Neural progenitor cell (in vitro differentiated cells): ENCODE measurements at regions not wholly inside any gene's neighbourhood (a gene's known extent, or its start where the extent isn't known, plus 50 kb on each side); places are given as distances from the start of the nearest gene placed in this dataset.

Experiments used
- EZH2 ChIP-seq: fragments of 200-600 bp; sonication (generic); IDR thresholded peaks from 2 replicates; pipeline ENCODE4 v1.6.1; 2017; ENCODE audit warnings: antibody characterized with exemption, mild to moderate bottlenecking, moderate library complexity
- EZH2phosphoT487 ChIP-seq: fragments of 200-600 bp; sonication (generic); IDR thresholded peaks from 2 replicates; pipeline ENCODE4 v1.6.1; 2017; ENCODE audit warnings: antibody characterized with exemption
- TF ChIP-seq, protein P1 (sequence below): fragments of 200-600 bp; sonication (generic); IDR thresholded peaks from 2 replicates; pipeline ENCODE4 v1.5.1; 2017; ENCODE audit warnings: antibody characterized with exemption, mild to moderate bottlenecking

DNA sequence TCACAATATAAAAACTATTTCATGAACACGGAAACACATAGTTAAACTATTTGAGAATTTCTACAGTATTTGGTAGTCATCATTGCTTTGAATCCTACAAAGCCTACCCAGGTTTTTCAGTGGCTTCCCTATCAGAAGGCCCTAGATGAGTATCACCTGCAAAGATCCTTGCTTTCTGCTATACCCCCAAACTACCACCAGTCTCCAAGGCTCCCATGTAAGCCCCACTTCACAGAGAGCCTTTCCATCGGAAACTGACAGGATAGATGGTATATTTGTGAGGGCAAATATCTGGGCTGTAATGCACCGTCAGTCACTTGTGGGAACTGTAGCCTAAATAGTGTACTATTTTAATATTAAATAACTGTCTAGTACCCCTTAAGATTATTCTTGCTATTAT is 674.3 kb downstream of the BRINP3 start:
- TF ChIP-seq, protein P1, sequence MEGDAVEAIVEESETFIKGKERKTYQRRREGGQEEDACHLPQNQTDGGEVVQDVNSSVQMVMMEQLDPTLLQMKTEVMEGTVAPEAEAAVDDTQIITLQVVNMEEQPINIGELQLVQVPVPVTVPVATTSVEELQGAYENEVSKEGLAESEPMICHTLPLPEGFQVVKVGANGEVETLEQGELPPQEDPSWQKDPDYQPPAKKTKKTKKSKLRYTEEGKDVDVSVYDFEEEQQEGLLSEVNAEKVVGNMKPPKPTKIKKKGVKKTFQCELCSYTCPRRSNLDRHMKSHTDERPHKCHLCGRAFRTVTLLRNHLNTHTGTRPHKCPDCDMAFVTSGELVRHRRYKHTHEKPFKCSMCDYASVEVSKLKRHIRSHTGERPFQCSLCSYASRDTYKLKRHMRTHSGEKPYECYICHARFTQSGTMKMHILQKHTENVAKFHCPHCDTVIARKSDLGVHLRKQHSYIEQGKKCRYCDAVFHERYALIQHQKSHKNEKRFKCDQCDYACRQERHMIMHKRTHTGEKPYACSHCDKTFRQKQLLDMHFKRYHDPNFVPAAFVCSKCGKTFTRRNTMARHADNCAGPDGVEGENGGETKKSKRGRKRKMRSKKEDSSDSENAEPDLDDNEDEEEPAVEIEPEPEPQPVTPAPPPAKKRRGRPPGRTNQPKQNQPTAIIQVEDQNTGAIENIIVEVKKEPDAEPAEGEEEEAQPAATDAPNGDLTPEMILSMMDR, result peak; percentile 17
- TF ChIP-seq EZH2 (no peak), EZH2phosphoT487 (no peak)
